NT2/D1 (cell line): ENCODE measurements at regions not wholly inside any gene's neighbourhood (a gene's known extent, or its start where the extent isn't known, plus 50 kb on each side); places are given as distances from the start of the nearest gene placed in this dataset.

Source experiments
- SUZ12 ChIP-seq: IDR thresholded peaks from 2 replicates; pipeline ENCODE4 v1.6.1; 2011; ENCODE audit not compliant: insufficient read length, insufficient read depth; ENCODE audit errors: extremely low read depth
- YY1 ChIP-seq: IDR thresholded peaks from 2 replicates; pipeline ENCODE4 v1.6.1; 2011; ENCODE audit not compliant: insufficient read length, insufficient read depth

- TF ChIP-seq YY1 (no peak), SUZ12 (no peak)
Measured at GRCh38 chr12:125643055-125643454, 577.8 kb downstream of the AACS start.
